Testis (tissue), 2 donors: ENCODE measurements at regions not wholly inside any gene's neighbourhood (a gene's known extent, or its start where the extent isn't known, plus 50 kb on each side); places are given as distances from the start of the nearest gene placed in this dataset.

Source experiments
- POLR2A ChIP-seq: fragments of 450-650 bp; IDR thresholded peaks from one replicate; pipeline ENCODE4 v1.6.1; 2017; ENCODE audit warnings: antibody characterized with exemption, mild to moderate bottlenecking, moderate library complexity
- TF ChIP-seq, protein P1 (sequence below), 3 experiments: fragments of 450-650 bp in 2 of 3; fragments of 200-600 bp in 1 of 3; sonication (generic) in 1 of 3; IDR thresholded peaks; one replicate each; pipeline ENCODE4 v1.5.1; 2016 to 2019; ENCODE audit warnings: antibody characterized with exemption in 3 of 3, mild to moderate bottlenecking in 2 of 3, moderate library complexity in 1 of 3

DNA sequence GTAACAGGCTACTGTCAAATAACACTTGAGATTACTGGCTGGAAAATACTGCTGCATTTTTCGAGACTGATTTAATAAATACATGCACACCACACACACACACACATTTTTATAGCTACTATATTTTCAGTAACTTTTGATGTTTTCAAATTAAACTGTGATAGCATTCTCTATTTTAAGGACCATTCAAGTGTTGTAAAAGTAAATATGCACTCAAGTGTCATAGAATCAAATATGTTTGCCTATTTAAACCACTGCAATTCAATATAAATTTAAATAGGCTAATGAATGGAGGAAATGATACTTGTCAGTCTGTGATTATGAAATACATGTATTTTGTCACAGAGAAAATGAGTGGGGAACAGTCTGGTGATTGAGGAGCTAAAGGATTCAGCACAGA lies 86.7 kb upstream of the TUBA3C start:
- TF ChIP-seq, protein P1, sequence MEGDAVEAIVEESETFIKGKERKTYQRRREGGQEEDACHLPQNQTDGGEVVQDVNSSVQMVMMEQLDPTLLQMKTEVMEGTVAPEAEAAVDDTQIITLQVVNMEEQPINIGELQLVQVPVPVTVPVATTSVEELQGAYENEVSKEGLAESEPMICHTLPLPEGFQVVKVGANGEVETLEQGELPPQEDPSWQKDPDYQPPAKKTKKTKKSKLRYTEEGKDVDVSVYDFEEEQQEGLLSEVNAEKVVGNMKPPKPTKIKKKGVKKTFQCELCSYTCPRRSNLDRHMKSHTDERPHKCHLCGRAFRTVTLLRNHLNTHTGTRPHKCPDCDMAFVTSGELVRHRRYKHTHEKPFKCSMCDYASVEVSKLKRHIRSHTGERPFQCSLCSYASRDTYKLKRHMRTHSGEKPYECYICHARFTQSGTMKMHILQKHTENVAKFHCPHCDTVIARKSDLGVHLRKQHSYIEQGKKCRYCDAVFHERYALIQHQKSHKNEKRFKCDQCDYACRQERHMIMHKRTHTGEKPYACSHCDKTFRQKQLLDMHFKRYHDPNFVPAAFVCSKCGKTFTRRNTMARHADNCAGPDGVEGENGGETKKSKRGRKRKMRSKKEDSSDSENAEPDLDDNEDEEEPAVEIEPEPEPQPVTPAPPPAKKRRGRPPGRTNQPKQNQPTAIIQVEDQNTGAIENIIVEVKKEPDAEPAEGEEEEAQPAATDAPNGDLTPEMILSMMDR (IDR thresholded peaks at IDR 0.05) = no peak
- TF ChIP-seq POLR2A = no peak
